ENCODE measurements at regions not wholly inside any gene's neighbourhood (a gene's known extent, or its start where the extent isn't known, plus 50 kb on each side); places are given as distances from the start of the nearest gene placed in this dataset.

- no peak overlapping the region for H3K9ac ChIP-seq (replicated peaks in 1 of 4; ENCODE audit: extremely low read depth in 1 of 4, low read depth in 3 of 4, low read length in 3 of 4)
- H4K20me1 ChIP-seq (replicated peaks in 1 of 2; ENCODE audit: control insufficient read depth in 1 of 2, insufficient read depth in 2 of 2, low read length in 2 of 2), result no peaks in the 10 kb centered on the region
- H3K36me3 ChIP-seq (ENCODE audit: control insufficient read depth in 2 of 4, insufficient read depth in 4 of 4, low read length in 3 of 4), result no peaks in the 10 kb centered on the region
- H3K23ac ChIP-seq (ENCODE audit: insufficient read length), result no peak overlapping the region
- no peak overlapping the region for H2BK15ac ChIP-seq (ENCODE audit: low read length)
- H3K4ac ChIP-seq (replicated peaks; ENCODE audit: insufficient read length, low read depth, low read length), result no peak overlapping the region
- no peak overlapping the region for H2BK120ac ChIP-seq (replicated peaks; ENCODE audit: low read depth, low read length)
- H2BK12ac ChIP-seq (ENCODE audit: low read depth, low read length), result no peak overlapping the region
- no peak overlapping the region for H2AK5ac ChIP-seq (ENCODE audit: low read depth, low read length)
- no peak overlapping the region for H2BK5ac ChIP-seq (ENCODE audit: low read depth, low read length)
- ChIA-PET POLR2A (ENCODE audit: partially characterized antibody) (no interaction called here), CTCF (ENCODE audit: partially characterized antibody) (interaction anchor here (1.0 to 1.4 kb wide), 2 partner anchors 9 to 37 kb away, joined by 3 to 4 read pairs; no protein-coding TSS in a partner anchor)
- no peaks in the 10 kb centered on the region for H3K9me3 ChIP-seq (ENCODE audit: insufficient read depth in 2 of 2, low read depth in 1 of 2, low read length in 1 of 2)
- H2BK20ac ChIP-seq (ENCODE audit: low read length), result no peak overlapping the region
- H3K79me1 ChIP-seq (ENCODE audit: low read depth, low read length), result no peaks in the 10 kb centered on the region
- H4K8ac ChIP-seq (ENCODE audit: extremely low read depth, insufficient read depth, low read length), result no peak overlapping the region
- no peak overlapping the region for H3K18ac ChIP-seq (ENCODE audit: extremely low read depth, low read length)
- no peak overlapping the region for H2AFZ ChIP-seq (ENCODE audit: low read length)
- H3K79me2 ChIP-seq (ENCODE audit: control insufficient read depth in 1 of 2, insufficient read depth in 2 of 2, low read length in 2 of 2), result no peaks in the 10 kb centered on the region
- H3K4me1 ChIP-seq (replicated peaks in 1 of 4; ENCODE audit: control insufficient read depth in 3 of 4, insufficient read depth in 4 of 4, low read length in 3 of 4), result peaks cover 0 to 5% (median 0%) of the 10 kb centered on the region in 4 experiments; a peak in 1 of 7 replicates
- no peaks in the 10 kb centered on the region for H3K23me2 ChIP-seq (ENCODE audit: low read depth, low read length)
- no peak overlapping the region for H3K14ac ChIP-seq (ENCODE audit: insufficient read length)
- H3K56ac ChIP-seq (replicated peaks; ENCODE audit: insufficient read length, low read depth, low read length), result no peak overlapping the region
- H3K4me3 ChIP-seq (ENCODE audit: extremely low read depth in 1 of 4, insufficient read depth in 2 of 4, low read depth in 3 of 4, low read length in 4 of 4), result no peak overlapping the region
- no peak overlapping the region for H3K27ac ChIP-seq (ENCODE audit: low read depth, low read length)
- H4K5ac ChIP-seq (ENCODE audit: insufficient read length, low read depth, low read length), result no peak overlapping the region
- 91% methylated on average over 8 of the region's 8 CpGs; no CpG with 5 or more reads in 1 of the 2 experiments for WGBS, 2 experiments (ENCODE audit: extremely low coverage in 1 of 2, insufficient coverage in 1 of 2, insufficient read length in 1 of 2, insufficient replicate concordance in 2 of 2, low coverage in 1 of 2, low lambda C conversion rate in 2 of 2, missing lambda C conversion rate in 1 of 2)
- no peak for DNase-seq (ENCODE audit: low read depth in 1 of 2, low spot score in 2 of 2)
- H3K4me2 ChIP-seq (ENCODE audit: insufficient read depth in 1 of 2, low read depth in 2 of 2, low read length in 2 of 2), result no peak overlapping the region
- no peak overlapping the region for H4K91ac ChIP-seq (replicated peaks; ENCODE audit: insufficient read length, low read length)
- no peak for FAIRE-seq
- H3K27me3 ChIP-seq (replicated peaks in 1 of 4; ENCODE audit: control insufficient read depth in 3 of 4, extremely low read depth in 1 of 4, insufficient read depth in 3 of 4, low read length in 3 of 4), result no peaks in the 10 kb centered on the region
- TF ChIP-seq KDM5A (IDR thresholded peaks at IDR 0.05; ENCODE audit: low read length) (no peak), POU5F1 (IDR thresholded peaks at IDR 0.05; ENCODE audit: low read depth, low read length) (no peak), RFX5 (IDR thresholded peaks at IDR 0.05; ENCODE audit: borderline replicate concordance, low read depth, low read length) (no peak), HDAC6 (IDR thresholded peaks at IDR 0.05; ENCODE audit: low read depth, low read length) (no peak), ZNF274 (IDR thresholded peaks at IDR 0.05; ENCODE audit: borderline replicate concordance, extremely low read depth, low read length) (no peak), SRF (IDR thresholded peaks at IDR 0.05; ENCODE audit: low read depth, low read length) (no peak)
Measured at GRCh38 chr21:43352154-43352537, 74.8 kb downstream of the SIK1 start.

Data from H1 (cell line).